ENCODE measurements at regions not wholly inside any gene's neighbourhood (a gene's known extent, or its start where the extent isn't known, plus 50 kb on each side); places are given as distances from the start of the nearest gene placed in this dataset.

- DNase-seq = no peak
Measured at GRCh38 chr13:29713839-29714238, 118.4 kb upstream of the SLC7A1 start.

GRCh38 chr13:29711776-29712175 is 116.3 kb upstream of the SLC7A1 start:
- DNase-seq = no peak

DNA sequence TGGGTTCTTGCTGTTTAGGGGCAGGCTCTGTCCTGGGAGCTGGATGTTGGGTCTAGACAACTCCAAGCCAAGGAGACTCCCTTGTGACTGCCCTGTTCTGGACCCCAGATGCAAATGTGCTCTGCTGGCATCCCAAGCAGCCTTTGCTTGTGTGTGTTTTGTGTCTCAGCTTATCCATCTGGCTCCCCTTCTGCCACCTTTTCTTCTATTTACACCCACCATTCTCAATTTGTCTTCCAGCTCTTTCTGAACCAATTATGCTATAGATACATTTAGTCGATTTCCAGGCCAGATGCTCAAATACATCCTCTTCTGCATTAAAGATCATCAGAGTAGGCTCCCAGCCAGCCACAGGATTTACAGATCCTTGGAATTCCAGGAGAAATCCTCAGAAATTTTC is 115.0 kb upstream of the SLC7A1 start:
- no peak for DNase-seq

DNA sequence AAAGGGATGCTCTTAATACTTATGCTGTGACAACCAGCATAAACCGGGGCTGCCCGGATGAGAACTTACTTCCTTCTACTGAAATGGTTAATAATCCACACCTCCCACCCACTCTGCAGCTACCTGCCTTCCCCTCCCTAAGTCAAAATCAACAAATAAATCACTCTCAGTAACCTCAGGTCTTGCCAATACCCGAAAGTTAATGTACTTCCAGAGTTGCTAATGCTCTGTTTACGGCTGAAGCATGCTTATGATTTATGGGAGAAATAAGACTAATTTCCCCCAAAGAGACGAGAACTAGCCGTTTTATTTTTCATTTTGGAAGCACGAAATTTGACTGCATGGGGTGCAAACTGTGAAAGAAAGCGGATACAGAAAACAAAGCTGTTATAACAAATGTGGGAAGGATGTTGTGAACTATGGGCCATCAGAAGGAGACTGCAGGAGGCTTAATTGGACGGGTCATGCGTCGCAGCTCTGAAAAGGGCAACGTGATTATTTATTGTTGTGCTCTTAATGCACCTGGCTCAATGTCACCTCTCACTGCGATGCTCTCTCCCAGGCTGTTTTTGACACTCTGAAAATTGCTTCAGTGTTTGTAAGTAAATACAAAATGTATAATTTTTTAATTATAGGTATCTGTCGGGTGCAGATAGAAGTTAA is 114.0 kb upstream of the SLC7A1 start:
- no peak for DNase-seq

GRCh38 chr13:29707876-29708543 is 112.5 kb upstream of the SLC7A1 start:
- peak; percentile 33 for DNase-seq

DNA sequence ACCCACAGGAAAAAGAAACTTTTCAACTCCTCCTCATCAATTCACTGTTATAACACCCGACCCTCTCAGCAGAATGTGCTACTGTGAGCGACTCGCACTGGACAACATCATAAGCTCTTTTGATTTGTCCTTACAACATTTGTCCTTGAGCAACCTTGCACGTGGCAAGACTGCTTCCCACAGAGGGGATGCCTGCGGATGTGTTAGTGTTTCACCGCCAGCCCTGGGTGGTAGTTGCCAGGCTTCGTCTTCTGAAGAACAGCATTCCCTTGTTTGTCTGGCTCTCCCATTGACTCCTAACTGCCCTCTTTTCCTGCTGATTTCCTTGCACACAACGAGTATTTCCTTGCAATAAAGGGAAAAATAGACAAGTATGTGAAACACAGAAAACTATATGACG is 111.4 kb upstream of the SLC7A1 start:
- no peak for DNase-seq

- no peak for DNase-seq
Measured at GRCh38 chr13:29704648-29705047, 109.2 kb upstream of the SLC7A1 start.

GRCh38 chr13:29703421-29703820 is 107.9 kb upstream of the SLC7A1 start:
- DNase-seq = no peak

- DNase-seq = no peak
Measured at GRCh38 chr13:29702912-29703351, 107.4 kb upstream of the SLC7A1 start.

DNA sequence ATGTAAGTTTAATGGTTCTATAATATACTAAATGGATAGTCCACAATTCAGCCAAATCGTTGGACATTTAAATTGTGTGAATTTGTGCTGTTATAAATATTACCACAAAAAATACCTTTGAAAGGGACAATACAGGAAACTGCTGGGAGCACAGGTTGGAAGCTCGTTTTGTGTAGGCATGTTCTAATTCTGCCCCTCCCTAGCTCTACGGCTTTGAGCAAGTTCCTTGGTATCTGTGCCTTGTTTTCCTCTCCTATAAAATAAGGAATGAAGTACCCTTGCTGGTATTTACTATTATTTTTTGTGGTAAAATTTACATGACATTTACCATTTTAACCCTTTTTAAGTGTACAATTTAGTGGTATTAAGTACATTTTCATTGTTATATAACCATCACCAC is 102.6 kb upstream of the SLC7A1 start:
- DNase-seq = no peak

GRCh38 chr13:29696606-29697005 is 101.1 kb upstream of the SLC7A1 start:
- DNase-seq = no peak

DNA sequence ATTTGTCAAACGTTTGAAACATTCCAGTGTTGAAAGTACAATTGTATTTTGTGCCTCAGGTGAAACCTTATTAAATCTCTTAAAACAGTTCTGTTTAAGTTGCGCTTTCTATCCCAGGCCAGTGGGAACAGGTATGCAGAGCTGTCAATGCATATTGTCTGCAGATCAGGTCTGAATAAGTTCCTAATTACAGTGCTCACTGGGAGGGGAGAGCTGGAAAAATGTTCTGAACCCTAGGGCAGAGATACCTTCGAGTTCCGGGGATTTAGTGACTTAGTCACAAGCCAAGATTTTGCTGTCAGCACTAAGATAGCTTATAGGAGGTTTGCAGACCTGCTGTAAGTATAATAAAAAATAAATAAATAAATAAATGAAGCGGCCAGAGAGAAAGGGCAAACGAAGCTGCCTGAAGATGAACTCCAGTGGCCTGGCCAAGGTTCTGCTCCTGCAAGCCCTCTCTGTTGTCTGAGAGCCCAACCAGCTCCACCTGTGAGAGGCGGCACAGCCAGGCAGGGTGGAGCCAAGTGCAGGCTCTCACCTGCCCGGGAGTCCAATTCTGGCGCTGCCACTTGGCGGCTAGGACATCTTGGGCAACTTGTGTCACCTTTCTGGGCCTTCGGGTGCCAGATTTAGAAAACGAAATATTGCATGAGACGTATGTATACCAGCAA is 97.9 kb upstream of the SLC7A1 start:
- DNase-seq = no peak

- DNase-seq = no peak
Measured at GRCh38 chr13:29689548-29689947, 94.1 kb upstream of the SLC7A1 start.

DNA sequence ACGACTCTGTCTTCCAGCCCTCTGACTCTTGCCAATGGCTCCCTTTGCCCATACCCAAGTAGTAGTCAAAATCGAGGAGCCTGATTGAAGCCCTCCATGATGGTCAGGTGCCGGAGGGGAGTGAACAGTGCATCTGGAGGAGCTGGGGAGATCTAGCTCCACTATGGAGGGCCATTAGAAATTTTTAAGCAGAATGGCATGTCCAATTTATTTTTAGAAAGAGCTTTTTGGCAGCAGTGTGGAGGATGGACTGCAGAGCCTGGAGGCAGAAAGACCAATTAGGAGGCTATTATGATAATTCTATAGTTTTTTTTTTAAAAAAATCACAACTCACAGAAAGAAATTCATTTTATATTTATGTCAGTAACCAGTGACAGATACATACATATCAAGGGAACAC is 92.7 kb upstream of the SLC7A1 start:
- DNase-seq = no peak

- DNase-seq = no peak
Measured at GRCh38 chr13:29684441-29684840, 89.0 kb upstream of the SLC7A1 start.

DNA sequence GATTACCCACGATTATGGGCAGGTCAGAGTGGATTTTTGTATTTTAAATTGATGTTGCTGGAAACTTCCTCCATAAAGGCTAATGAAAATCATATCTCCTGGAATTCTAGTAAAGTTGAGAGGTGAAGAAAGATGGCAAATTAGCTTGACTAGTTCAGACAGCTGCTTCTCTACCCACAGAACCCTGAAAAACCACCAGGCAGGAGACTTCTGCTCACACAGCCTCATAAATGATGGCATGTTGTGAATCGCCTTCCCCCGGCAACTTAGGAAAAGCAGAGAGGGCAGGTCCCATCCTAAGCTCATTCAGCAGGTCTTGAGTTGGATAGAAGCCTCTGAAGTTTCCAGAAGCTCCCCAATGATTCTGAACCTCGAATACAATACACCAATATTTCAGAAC is 87.6 kb upstream of the SLC7A1 start:
- no peak for DNase-seq

DNA sequence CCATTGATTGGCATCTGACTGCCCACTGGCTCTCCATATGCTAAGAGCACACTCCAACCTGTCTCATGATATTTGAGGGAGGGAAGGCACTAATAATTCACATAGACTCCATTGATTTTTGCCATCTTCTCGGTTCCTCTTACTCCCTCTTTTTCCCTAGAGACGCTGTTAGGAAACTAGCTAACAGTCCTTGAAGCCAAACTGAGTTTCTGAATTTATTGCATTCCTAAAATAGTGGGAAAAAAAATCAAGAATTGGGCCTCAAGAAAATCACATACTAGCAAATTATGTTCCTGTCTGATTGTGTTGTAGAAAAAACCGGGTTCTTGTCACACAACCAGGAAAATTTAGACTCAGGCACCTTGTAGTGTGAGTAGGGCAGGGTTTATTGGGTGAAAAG is 86.4 kb upstream of the SLC7A1 start:
- no peak for DNase-seq

DNA sequence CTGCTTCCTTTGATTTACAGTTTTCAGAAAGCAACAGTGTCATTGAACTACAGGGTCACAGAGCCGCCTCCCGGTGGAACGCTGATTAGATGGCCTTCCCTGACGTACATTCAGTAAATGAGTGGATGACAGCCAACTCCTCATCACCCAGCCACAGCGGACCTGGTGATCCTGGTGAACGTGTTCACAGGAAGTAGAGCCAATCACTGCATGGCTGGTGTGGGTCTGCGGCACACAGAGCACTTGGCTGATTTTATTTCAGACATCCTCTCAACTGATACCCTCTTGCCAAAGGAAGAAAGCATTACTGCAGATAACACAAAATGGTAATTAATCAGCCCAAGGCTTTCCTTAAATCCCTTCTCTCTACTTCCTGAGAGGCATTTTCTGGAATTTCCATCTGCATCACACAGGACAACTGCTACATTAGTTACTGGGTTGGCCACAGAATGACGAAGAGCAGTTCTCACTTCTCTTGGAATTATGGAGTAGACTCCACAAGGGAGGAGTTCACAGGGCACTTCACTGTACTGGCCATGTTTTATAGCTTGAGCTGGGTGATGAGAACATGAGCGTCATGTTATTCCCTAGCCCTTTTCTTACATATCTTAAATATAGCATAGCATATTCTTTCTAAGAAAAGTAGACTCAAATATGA is 84.0 kb upstream of the SLC7A1 start:
- no peak for DNase-seq

- DNase-seq = no peak
Measured at GRCh38 chr13:29677627-29678026, 82.1 kb upstream of the SLC7A1 start.

GRCh38 chr13:29676941-29677452 is 81.5 kb upstream of the SLC7A1 start:
- DNase-seq = no peak

GRCh38 chr13:29676535-29676934 is 81.0 kb upstream of the SLC7A1 start:
- DNase-seq = no peak

DNA sequence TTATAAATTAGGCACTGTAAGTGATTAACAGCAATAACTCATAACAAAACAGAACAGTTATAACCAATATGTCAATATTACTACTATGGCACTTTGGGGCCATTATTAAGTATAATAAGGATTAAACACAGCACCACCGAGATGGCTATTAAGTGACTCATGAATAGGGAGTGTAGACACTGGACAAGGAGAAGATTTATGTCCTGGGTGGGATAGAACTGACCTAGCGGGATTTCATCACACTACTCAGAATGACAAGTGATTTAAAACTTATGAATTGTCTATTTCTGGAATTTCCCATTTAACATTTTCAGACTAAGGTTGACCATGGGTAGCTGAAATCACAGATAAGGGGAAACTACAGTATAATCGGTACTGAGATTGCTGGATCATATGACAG is 79.0 kb upstream of the SLC7A1 start:
- no peak for DNase-seq

GRCh38 chr13:29664591-29664990 is 69.1 kb upstream of the SLC7A1 start:
- no peak for DNase-seq

Data from CD4-positive, alpha-beta T cell treated with Interleukin-15 for 1 hour (primary cell).